Mesothelial cell of epicardium (in vitro differentiated cells): ENCODE measurements at regions not wholly inside any gene's neighbourhood (a gene's known extent, or its start where the extent isn't known, plus 50 kb on each side); places are given as distances from the start of the nearest gene placed in this dataset.

ENCODE experiments used
- DNase-seq, 2 experiments: peaks; one replicate each; pipeline ENCODE4 v3.0.0; 2021; ENCODE audit warnings: low spot score in 2 of 2; ENCODE audit not compliant: unreplicated experiment in 2 of 2
- H3K27ac Mint-ChIP-seq: 2 replicates; pipeline ENCODE4 v1.8.0; 2021; ENCODE audit warnings: mixed read lengths
- H3K27me3 Mint-ChIP-seq: 2 replicates; pipeline ENCODE4 v1.8.0; 2021; ENCODE audit warnings: low read depth, mixed read lengths
- H3K36me3 Mint-ChIP-seq: 2 replicates; pipeline ENCODE4 v1.8.0; 2021; ENCODE audit warnings: mixed read lengths
- H3K4me1 Mint-ChIP-seq: 2 replicates; pipeline ENCODE4 v1.8.0; 2021; ENCODE audit warnings: mixed read lengths
- H3K4me3 Mint-ChIP-seq: 2 replicates; pipeline ENCODE4 v1.8.0; 2021; ENCODE audit warnings: mild to moderate bottlenecking, moderate library complexity, mixed read lengths
- H3K9me3 Mint-ChIP-seq: 2 replicates; pipeline ENCODE4 v1.8.0; 2021; ENCODE audit warnings: mixed read lengths
- TF ChIP-seq, protein P1 (sequence below): fragments of 200-600 bp; sonication (generic); IDR thresholded peaks from one replicate; pipeline ENCODE4 v1.5.0; 2021; ENCODE audit warnings: antibody characterized with exemption; ENCODE audit not compliant: unreplicated experiment

DNA sequence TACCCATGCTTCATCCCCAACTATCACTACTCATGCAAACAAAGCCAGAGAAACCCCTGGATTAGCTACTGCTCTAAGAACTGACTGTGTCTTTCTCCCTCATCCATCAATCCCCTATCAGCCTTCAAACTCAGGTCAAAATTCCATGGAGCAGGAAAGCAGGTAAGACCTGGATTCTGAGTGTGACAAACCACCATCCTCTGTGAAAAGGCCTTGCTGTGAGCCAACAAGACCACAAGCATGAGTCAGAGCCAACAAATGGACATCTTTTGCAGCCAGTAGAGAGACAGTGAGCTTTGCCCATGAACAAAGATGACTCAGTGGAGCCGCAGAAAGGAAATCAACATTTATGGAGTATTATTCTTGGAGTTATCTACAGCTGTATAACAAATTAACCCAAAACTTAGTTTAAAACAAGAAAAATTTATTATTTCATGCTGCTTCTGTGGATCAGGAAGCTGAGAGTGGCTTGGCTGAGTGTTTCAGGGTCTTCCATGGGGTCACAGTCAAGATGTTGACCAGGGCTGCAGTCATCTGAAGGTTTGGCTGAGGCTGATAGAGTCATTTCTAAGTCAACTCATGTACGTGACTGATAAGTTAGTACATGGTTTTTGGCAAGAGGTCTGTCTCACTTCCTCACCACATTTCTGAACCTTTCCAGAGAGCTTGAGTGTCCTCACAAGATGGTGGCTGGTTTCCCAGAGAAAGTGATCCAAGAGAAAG lies 61.1 kb downstream of the PITPNM2 start:
- Mint-ChIP-seq H3K27me3 (no peaks in the 10 kb centered on the region), H3K4me3 (no peak overlapping the region), H3K36me3 (no peaks in the 10 kb centered on the region), H3K27ac (no peak overlapping the region), H3K4me1 (peaks cover 7% of the 10 kb centered on the region), H3K9me3 (no peaks in the 10 kb centered on the region)
- DNase-seq, result no peak
- TF ChIP-seq, protein P1, sequence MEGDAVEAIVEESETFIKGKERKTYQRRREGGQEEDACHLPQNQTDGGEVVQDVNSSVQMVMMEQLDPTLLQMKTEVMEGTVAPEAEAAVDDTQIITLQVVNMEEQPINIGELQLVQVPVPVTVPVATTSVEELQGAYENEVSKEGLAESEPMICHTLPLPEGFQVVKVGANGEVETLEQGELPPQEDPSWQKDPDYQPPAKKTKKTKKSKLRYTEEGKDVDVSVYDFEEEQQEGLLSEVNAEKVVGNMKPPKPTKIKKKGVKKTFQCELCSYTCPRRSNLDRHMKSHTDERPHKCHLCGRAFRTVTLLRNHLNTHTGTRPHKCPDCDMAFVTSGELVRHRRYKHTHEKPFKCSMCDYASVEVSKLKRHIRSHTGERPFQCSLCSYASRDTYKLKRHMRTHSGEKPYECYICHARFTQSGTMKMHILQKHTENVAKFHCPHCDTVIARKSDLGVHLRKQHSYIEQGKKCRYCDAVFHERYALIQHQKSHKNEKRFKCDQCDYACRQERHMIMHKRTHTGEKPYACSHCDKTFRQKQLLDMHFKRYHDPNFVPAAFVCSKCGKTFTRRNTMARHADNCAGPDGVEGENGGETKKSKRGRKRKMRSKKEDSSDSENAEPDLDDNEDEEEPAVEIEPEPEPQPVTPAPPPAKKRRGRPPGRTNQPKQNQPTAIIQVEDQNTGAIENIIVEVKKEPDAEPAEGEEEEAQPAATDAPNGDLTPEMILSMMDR, result no peak

- Mint-ChIP-seq H3K4me3 (no peak overlapping the region), H3K9me3 (no peaks in the 10 kb centered on the region), H3K4me1 (peaks cover 2% of the 10 kb centered on the region), H3K27me3 (no peaks in the 10 kb centered on the region), H3K27ac (no peak overlapping the region), H3K36me3 (no peaks in the 10 kb centered on the region)
- TF ChIP-seq, protein P1, result no peak
- DNase-seq, result no peak
These were observed 61.8 kb downstream of the PITPNM2 start for GRCh38 chr12:123089140-123089539.

DNA sequence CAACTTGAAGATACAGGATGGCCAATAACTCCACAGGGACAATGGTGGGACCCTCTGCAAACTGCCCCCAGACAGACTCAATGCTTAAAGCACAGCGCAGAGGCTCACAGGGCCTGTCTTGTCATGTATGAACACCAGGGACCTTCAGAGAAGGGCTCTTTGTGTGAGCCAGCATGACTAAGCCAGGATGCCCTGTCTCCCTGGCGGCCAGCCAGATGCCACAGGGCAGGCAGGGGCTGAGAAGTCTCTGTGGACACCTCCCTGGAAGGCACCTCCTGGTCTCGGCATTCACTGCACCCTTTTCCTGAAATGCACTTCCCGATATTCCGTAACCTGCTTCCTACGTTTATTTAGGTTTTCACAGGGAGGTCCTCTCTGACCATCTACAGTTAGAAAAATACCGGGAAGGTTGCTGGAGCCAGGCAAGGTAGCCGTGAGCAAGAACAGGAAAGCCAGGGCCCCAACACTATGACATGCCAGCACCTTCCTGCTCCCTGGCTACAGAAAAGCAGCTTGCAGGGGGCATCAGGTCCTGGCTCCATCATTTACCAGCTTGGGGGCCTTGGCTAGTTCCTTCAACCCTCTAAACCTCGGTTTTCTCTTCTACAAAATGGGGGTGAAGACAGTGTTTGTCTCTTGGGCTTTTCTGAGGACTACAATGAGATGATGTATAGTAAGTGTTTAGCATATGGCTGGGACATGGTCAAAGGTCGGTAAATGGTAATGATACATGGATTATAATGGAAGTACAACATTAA lies 65.0 kb downstream of the PITPNM2 start:
- no peak overlapping the region for H3K27ac Mint-ChIP-seq
- DNase-seq, result no peak
- H3K36me3 Mint-ChIP-seq, result no peaks in the 10 kb centered on the region

GRCh38 chr12:123085066-123085465 lies 65.8 kb downstream of the PITPNM2 start:
- H3K36me3 Mint-ChIP-seq, result no peaks in the 10 kb centered on the region
- TF ChIP-seq, protein P1, result no peak
- H3K27ac Mint-ChIP-seq, result no peak overlapping the region
- DNase-seq, result no peak
- H3K4me3 Mint-ChIP-seq, result no peak overlapping the region
- H3K4me1 Mint-ChIP-seq, result no peaks in the 10 kb centered on the region
- no peaks in the 10 kb centered on the region for H3K9me3 Mint-ChIP-seq
- no peaks in the 10 kb centered on the region for H3K27me3 Mint-ChIP-seq

More for the DNA sequence above, 65.0 kb downstream of the PITPNM2 start:
- H3K27me3 Mint-ChIP-seq, result no peaks in the 10 kb centered on the region
- TF ChIP-seq, protein P1, result no peak
- H3K4me1 Mint-ChIP-seq, result no peaks in the 10 kb centered on the region
- H3K4me3 Mint-ChIP-seq, result no peak overlapping the region
- H3K9me3 Mint-ChIP-seq, result no peaks in the 10 kb centered on the region

DNA sequence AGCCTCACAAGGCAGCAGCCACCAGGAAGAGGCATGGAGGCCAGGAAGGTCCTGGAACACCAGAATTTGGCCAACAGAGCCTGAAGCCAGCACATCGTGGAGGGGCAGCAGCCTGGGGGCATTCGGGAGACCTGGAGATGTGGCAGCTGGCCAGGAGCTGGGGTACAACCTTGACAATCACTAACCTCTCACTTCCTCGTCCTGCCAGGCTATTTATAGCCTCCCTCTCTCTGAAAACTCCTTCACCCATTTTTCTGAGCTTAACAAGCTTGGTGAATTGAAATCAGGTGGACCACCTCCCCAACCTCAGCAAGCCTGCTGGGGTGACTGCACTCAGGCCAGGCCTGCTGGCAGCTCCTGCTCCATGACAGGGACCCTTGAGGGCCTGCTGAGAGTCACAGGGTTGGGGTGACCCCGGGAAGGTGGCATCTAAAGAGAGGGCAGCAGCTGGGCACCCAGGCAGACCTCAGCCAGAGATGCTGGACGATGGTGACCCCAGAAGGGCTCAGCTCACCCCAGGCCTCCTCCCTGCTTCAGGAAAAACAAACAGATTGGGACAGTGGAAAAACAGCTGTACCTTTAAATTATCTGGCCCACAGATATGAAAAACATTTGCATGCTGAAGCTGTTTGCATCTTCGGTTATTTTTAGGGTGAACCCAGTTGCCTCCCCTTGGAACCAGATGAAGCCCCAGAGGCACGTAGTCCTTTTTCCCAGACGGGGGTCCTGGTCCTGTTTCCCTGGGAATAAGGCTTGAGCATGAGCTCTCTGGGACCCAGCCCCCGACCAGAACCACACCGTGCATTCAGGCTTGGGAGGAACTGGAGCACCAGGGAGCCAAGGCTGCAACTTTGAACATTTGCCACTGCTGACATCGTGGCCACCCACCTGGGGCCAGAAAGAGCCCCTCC lies 67.0 kb downstream of the PITPNM2 start:
- Mint-ChIP-seq H3K4me1 (no peaks in the 10 kb centered on the region), H3K27ac (no peak overlapping the region), H3K27me3 (no peaks in the 10 kb centered on the region), H3K36me3 (no peaks in the 10 kb centered on the region), H3K4me3 (no peak overlapping the region), H3K9me3 (no peaks in the 10 kb centered on the region)
- no peak for DNase-seq
- TF ChIP-seq, protein P1, result no peak
